ENCODE measurements at regions not wholly inside any gene's neighbourhood (a gene's known extent, or its start where the extent isn't known, plus 50 kb on each side); places are given as distances from the start of the nearest gene placed in this dataset.

DNA sequence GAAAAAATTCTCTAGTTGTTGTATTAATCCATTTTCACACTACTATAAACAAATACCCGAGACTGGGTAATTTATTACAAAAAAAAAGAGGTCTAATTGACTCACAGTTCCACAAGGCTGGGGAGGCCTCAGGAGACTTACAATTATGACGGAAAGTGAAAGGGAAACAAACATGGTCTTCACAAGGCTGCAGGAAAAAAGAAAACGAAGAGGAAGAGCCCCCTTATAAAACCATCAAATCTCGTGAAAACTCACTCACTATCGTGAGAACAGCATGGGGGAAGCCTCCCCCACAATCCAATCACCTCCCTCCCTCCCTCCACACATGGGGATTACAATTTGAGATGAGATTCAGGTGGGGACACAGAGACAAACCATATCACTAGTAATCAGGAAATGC is 61.7 kb upstream of the SPTBN1 start:
- H3K4me1 ChIP-seq (ENCODE audit: control insufficient read depth, insufficient read depth, low read length): peaks cover 8% of the 10 kb centered on the region
- no peaks in the 10 kb centered on the region for H3K9me3 ChIP-seq (ENCODE audit: control insufficient read depth, low read length)
- no peaks in the 10 kb centered on the region for H3K36me3 ChIP-seq (ENCODE audit: control insufficient read depth, insufficient read depth, low read length, severe bottlenecking)
- H3K9ac ChIP-seq (ENCODE audit: low read length): peak overlapping the region; percentile 37
- H3K27me3 ChIP-seq (replicated peaks; ENCODE audit: control insufficient read depth, insufficient read depth, low read length): no peaks in the 10 kb centered on the region
- DNase-seq (ENCODE audit: low read depth): no peak
- peak overlapping the region; percentile 66 for H3K4me3 ChIP-seq (ENCODE audit: low read length)

DNA sequence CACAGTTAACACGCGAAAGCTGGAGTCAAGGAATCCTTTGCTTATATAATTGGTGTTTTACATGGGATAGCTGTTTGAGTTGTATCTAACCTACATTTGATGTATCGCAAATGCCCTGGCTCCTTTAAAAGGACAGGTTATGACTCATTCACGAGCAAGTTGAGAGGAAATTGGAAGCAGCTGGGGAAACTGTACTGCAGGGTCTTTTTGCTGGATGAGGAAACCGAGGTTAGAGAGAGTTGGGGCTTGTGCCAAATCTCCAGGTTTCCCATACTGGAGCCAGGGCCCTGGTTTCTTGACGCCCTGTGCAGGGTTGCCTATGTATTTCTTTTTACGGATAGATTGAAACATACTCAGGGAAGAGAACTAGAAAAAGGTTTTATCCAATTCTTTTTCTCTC is 60.0 kb upstream of the SPTBN1 start:
- H3K4me3 ChIP-seq (ENCODE audit: low read length): no peak overlapping the region
- peaks cover 8% of the 10 kb centered on the region for H3K4me1 ChIP-seq (ENCODE audit: control insufficient read depth, insufficient read depth, low read length)
- H3K36me3 ChIP-seq (ENCODE audit: control insufficient read depth, insufficient read depth, low read length, severe bottlenecking): no peaks in the 10 kb centered on the region
- H3K9ac ChIP-seq (ENCODE audit: low read length): no peak overlapping the region
- H3K27me3 ChIP-seq (replicated peaks; ENCODE audit: control insufficient read depth, insufficient read depth, low read length): no peaks in the 10 kb centered on the region
- DNase-seq (ENCODE audit: low read depth): peak; percentile 44
- H3K9me3 ChIP-seq (ENCODE audit: control insufficient read depth, low read length): no peaks in the 10 kb centered on the region

DNA sequence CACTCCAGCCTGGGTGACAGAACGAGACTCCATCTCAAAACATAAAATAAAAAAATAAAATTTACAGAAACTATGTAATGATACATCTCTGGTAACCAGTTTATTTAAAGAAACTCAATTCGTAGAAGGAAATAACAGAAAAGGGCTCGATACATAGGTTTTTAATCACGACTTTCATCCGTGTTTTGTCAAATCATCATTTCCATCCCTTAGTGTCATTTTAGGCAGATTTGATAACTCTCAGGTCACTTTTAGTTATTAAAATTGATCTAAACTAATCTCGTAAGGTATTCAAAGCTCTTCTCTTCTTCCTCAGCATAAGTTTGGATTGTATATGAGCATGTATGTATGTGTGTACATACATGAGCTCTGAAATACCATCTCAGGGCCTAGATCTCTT is 59.3 kb upstream of the SPTBN1 start:
- no peaks in the 10 kb centered on the region for H3K9me3 ChIP-seq (ENCODE audit: control insufficient read depth, low read length)
- DNase-seq (ENCODE audit: low read depth): no peak
- H3K9ac ChIP-seq (ENCODE audit: low read length): no peak overlapping the region
- H3K4me1 ChIP-seq (ENCODE audit: control insufficient read depth, insufficient read depth, low read length): peaks cover 8% of the 10 kb centered on the region
- no peaks in the 10 kb centered on the region for H3K36me3 ChIP-seq (ENCODE audit: control insufficient read depth, insufficient read depth, low read length, severe bottlenecking)
- H3K4me3 ChIP-seq (ENCODE audit: low read length): no peak overlapping the region
- no peaks in the 10 kb centered on the region for H3K27me3 ChIP-seq (replicated peaks; ENCODE audit: control insufficient read depth, insufficient read depth, low read length)

DNA sequence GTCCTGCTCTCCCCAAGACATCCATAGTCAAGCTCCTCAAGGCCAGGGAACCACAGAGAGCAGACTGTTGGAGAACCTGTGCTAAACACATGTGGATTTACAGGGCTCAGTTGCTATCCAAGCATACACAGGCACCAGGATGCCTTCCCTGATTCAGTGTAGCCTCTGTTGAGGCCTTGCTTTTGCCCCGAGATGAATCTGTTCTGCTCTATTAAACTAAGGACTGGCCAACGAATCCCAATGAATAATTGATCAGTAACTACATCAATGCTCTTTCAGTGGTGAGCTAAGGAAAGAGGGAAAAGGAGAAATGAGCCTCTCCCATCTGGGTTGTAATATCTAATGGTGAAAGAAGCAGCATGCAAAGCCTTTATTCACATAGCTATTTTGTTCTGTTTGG is 58.7 kb upstream of the SPTBN1 start:
- DNase-seq (ENCODE audit: low read depth): no peak
- no peaks in the 10 kb centered on the region for H3K9me3 ChIP-seq (ENCODE audit: control insufficient read depth, low read length)

DNA sequence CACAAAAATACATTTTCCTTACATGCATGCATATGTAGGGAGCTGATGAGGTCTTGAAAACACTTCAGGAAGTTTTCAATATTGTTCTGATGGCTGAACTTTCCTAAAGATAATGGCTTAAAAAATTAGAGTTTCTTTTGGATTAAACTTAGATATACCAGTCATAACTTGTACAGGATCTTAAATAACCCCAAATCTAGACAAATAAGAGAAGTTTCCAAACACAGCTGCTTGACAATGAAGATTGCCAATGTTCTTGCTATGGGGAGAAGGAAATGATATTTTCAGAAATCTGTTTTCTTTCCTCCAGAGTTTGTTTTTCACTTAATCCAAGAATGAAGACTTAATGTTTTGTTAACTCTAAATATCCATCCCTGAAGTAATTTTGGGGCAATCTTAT is 54.6 kb upstream of the SPTBN1 start:
- H3K9ac ChIP-seq (ENCODE audit: low read length): no peak overlapping the region

More for the DNA sequence above, 58.7 kb upstream of the SPTBN1 start:
- peaks cover 13% of the 10 kb centered on the region for H3K4me1 ChIP-seq (ENCODE audit: control insufficient read depth, insufficient read depth, low read length)
- H3K36me3 ChIP-seq (ENCODE audit: control insufficient read depth, insufficient read depth, low read length, severe bottlenecking): no peaks in the 10 kb centered on the region
- H3K4me3 ChIP-seq (ENCODE audit: low read length): no peak overlapping the region
- no peak overlapping the region for H3K9ac ChIP-seq (ENCODE audit: low read length)
- no peaks in the 10 kb centered on the region for H3K27me3 ChIP-seq (replicated peaks; ENCODE audit: control insufficient read depth, insufficient read depth, low read length)

DNA sequence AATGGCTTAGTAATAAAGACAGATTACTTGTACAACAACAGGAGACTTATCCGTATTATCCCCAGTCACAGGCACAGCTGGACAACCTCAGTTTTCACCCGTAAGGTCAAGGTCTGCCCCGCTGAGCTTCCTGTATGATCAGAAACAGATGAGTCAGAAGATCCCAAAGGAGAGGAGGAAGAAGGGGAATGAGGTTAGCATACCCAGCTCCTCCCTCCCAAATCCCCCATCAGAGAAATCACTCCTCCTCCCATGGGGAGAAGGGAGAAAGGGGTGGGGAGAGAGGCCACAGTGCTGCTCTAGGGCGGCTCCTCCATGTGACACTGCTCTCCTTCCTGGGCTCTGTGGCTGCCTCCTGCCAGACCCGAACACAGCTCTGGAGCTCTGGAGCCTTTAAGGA is 53.8 kb upstream of the SPTBN1 start:
- no peak overlapping the region for H3K9ac ChIP-seq (ENCODE audit: low read length)
- peaks cover 9% of the 10 kb centered on the region for H3K4me1 ChIP-seq (ENCODE audit: control insufficient read depth, insufficient read depth, low read length)
- H3K9me3 ChIP-seq (ENCODE audit: control insufficient read depth, low read length): no peaks in the 10 kb centered on the region
- no peaks in the 10 kb centered on the region for H3K27me3 ChIP-seq (replicated peaks; ENCODE audit: control insufficient read depth, insufficient read depth, low read length)
- no peak overlapping the region for H3K4me3 ChIP-seq (ENCODE audit: low read length)
- no peak for DNase-seq (ENCODE audit: low read depth)
- no peaks in the 10 kb centered on the region for H3K36me3 ChIP-seq (ENCODE audit: control insufficient read depth, insufficient read depth, low read length, severe bottlenecking)

More for the DNA sequence above, 54.6 kb upstream of the SPTBN1 start:
- Histone ChIP-seq H3K36me3 (ENCODE audit: control insufficient read depth, insufficient read depth, low read length, severe bottlenecking) (no peaks in the 10 kb centered on the region), H3K9me3 (ENCODE audit: control insufficient read depth, low read length) (no peaks in the 10 kb centered on the region), H3K4me1 (ENCODE audit: control insufficient read depth, insufficient read depth, low read length) (peaks cover 9% of the 10 kb centered on the region), H3K4me3 (ENCODE audit: low read length) (no peak overlapping the region), H3K27me3 (replicated peaks; ENCODE audit: control insufficient read depth, insufficient read depth, low read length) (no peaks in the 10 kb centered on the region)
- DNase-seq (ENCODE audit: low read depth): no peak

DNA sequence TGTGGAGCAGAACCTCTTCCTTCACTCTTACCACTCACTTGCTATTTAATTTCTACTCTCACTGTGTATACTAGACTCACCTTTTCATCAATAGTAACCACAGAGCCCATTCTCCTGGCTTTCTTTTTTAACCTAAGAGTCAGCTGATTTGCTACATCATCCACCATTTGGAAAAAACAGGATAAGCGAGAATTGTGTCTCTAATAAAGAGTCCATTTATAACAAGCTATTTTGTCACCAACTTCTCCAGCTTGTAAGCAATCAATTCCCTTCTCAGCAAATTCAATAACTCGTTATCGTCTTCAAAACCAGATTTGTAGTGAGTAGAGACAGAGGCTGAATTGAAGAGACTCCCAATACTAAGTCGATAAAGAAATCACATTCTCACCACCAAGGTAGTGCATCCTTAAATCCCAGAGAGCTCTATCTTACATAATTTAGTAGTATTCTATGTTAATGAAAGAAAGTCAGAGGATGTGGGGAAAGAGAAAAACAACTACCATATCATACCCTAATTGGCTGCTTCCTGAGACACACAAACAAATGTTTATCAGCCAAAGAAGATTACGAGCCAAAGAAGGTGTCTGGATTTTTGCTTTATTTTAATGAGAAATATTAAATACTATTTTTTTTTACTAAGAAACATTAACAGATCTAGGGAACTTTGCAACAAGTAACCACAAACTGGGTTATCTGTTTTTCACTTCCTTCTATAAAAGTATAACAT is 52.5 kb upstream of the SPTBN1 start:
- H3K4me3 ChIP-seq (ENCODE audit: low read length): no peak overlapping the region
- no peaks in the 10 kb centered on the region for H3K36me3 ChIP-seq (ENCODE audit: control insufficient read depth, insufficient read depth, low read length, severe bottlenecking)
- no peaks in the 10 kb centered on the region for H3K27me3 ChIP-seq (replicated peaks; ENCODE audit: control insufficient read depth, insufficient read depth, low read length)
- no peaks in the 10 kb centered on the region for H3K9me3 ChIP-seq (ENCODE audit: control insufficient read depth, low read length)
- H3K4me1 ChIP-seq (ENCODE audit: control insufficient read depth, insufficient read depth, low read length): peaks cover 9% of the 10 kb centered on the region
- H3K9ac ChIP-seq (ENCODE audit: low read length): no peak overlapping the region
- DNase-seq (ENCODE audit: low read depth): no peak

DNA sequence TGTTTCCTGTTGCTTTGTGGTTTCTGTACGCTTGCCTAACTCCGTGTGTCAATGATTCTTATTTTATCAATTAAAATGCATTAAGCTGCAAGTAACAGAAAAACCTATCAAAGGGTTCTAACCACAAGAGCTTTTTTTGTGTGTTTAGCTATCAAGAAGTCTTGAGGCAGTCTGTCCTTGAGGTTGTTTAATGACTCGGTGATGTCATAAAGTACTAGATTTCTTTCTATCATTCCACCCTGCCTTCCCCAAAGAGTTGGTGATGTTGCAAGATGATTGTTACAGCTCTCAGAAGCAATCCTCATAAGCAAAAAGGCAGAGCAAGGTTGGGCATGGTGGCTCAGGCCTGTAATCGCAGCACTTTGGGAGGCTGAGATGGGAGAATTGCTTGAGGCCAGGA is 51.9 kb upstream of the SPTBN1 start:
- no peak overlapping the region for H3K4me3 ChIP-seq (ENCODE audit: low read length)
- no peaks in the 10 kb centered on the region for H3K36me3 ChIP-seq (ENCODE audit: control insufficient read depth, insufficient read depth, low read length, severe bottlenecking)
- no peaks in the 10 kb centered on the region for H3K9me3 ChIP-seq (ENCODE audit: control insufficient read depth, low read length)
- H3K27me3 ChIP-seq (replicated peaks; ENCODE audit: control insufficient read depth, insufficient read depth, low read length): no peaks in the 10 kb centered on the region
- no peak overlapping the region for H3K9ac ChIP-seq (ENCODE audit: low read length)
- H3K4me1 ChIP-seq (ENCODE audit: control insufficient read depth, insufficient read depth, low read length): peaks cover 9% of the 10 kb centered on the region
- peak; percentile 14 for DNase-seq (ENCODE audit: low read depth)

DNA sequence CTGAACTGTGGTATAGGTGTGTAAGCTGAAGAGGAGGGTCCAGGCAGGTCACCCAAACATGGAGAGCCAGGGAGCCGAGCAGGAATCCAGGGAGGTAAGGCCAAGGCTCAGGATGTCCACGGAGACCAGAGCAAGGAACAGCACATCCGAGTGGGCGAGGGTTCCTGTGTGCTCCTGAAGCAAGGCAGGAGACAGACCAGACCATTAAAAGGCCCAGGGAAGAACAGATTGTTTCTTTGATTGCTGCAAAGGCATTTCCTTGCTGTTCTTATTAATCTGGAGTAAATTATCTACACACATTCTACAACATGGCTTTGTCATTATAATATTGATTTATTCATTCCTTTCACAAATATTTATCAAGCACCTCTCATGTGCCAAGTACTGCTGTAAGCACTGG is 50.1 kb upstream of the SPTBN1 start:
- DNase-seq (ENCODE audit: low read depth): no peak
- Histone ChIP-seq H3K4me1 (ENCODE audit: control insufficient read depth, insufficient read depth, low read length) (peaks cover 9% of the 10 kb centered on the region), H3K27me3 (replicated peaks; ENCODE audit: control insufficient read depth, insufficient read depth, low read length) (no peaks in the 10 kb centered on the region), H3K4me3 (ENCODE audit: low read length) (no peak overlapping the region), H3K9ac (ENCODE audit: low read length) (no peak overlapping the region), H3K9me3 (ENCODE audit: control insufficient read depth, low read length) (no peaks in the 10 kb centered on the region), H3K36me3 (ENCODE audit: control insufficient read depth, insufficient read depth, low read length, severe bottlenecking) (no peaks in the 10 kb centered on the region)
